ENCODE measurements at regions not wholly inside any gene's neighbourhood (a gene's known extent, or its start where the extent isn't known, plus 50 kb on each side); places are given as distances from the start of the nearest gene placed in this dataset.

- CTCF ChIA-PET = no interaction called here
- Mint-ChIP-seq H3K9me3 (no peaks in the 10 kb centered on the region), H3K36me3 (ENCODE audit: low read depth) (no peaks in the 10 kb centered on the region), H3K27ac (no peak overlapping the region), H3K4me1 (no peaks in the 10 kb centered on the region), H3K27me3 (no peaks in the 10 kb centered on the region), H3K4me3 (no peak overlapping the region)
- DNase-seq = no peak
- no peak for TF ChIP-seq CTCF (IDR thresholded peaks at IDR 0.05)
- no peak for ATAC-seq (ENCODE audit: low read depth)
- intact Hi-C loops (cut with micrococcal nuclease) = no loop called here
- POLR2A ChIA-PET = no interaction called here
These were observed 200.8 kb upstream of the HMGA2 start for GRCh38 chr12:65623507-65623906.

GRCh38 chr12:65624554-65625086, 199.7 kb upstream of the HMGA2 start:
- Mint-ChIP-seq H3K4me1 (no peaks in the 10 kb centered on the region), H3K27me3 (no peaks in the 10 kb centered on the region), H3K9me3 (no peaks in the 10 kb centered on the region), H3K27ac (no peak overlapping the region), H3K4me3 (no peak overlapping the region), H3K36me3 (ENCODE audit: low read depth) (no peaks in the 10 kb centered on the region)
- TF ChIP-seq CTCF (IDR thresholded peaks at IDR 0.05) = no peak
- intact Hi-C loops (cut with micrococcal nuclease) = no loop called here
- ChIA-PET CTCF (no interaction called here), POLR2A (no interaction called here)
- no peak for ATAC-seq (ENCODE audit: low read depth)
- DNase-seq = no peak

- Mint-ChIP-seq H3K36me3 (ENCODE audit: low read depth) (no peaks in the 10 kb centered on the region), H3K27me3 (no peaks in the 10 kb centered on the region), H3K4me1 (no peaks in the 10 kb centered on the region), H3K9me3 (no peaks in the 10 kb centered on the region), H3K27ac (no peak overlapping the region), H3K4me3 (no peak overlapping the region)
- ChIA-PET POLR2A (no interaction called here), CTCF (no interaction called here)
- ATAC-seq (ENCODE audit: low read depth) (no peak), DNase-seq (no peak)
- no peak for TF ChIP-seq CTCF (IDR thresholded peaks at IDR 0.05)
- intact Hi-C loops (cut with micrococcal nuclease) = no loop called here
These were observed 196.2 kb upstream of the HMGA2 start for GRCh38 chr12:65628061-65628460.

GRCh38 chr12:65630555-65630954, 193.7 kb upstream of the HMGA2 start:
- no peak overlapping the region for H3K4me3 Mint-ChIP-seq
- H3K4me1 Mint-ChIP-seq = no peaks in the 10 kb centered on the region
- no peak for TF ChIP-seq CTCF (IDR thresholded peaks at IDR 0.05)
- H3K36me3 Mint-ChIP-seq (ENCODE audit: low read depth) = no peaks in the 10 kb centered on the region
- ATAC-seq (ENCODE audit: low read depth) (no peak), DNase-seq (no peak)
- ChIA-PET CTCF (no interaction called here), POLR2A (no interaction called here)
- no peaks in the 10 kb centered on the region for H3K9me3 Mint-ChIP-seq
- no peak overlapping the region for H3K27ac Mint-ChIP-seq
- intact Hi-C loops (cut with micrococcal nuclease) = no loop called here
- no peaks in the 10 kb centered on the region for H3K27me3 Mint-ChIP-seq

- no peak for ATAC-seq (ENCODE audit: low read depth)
- no peak for TF ChIP-seq CTCF (IDR thresholded peaks at IDR 0.05)
- H3K4me3 Mint-ChIP-seq = no peak overlapping the region
These were observed 192.6 kb upstream of the HMGA2 start for GRCh38 chr12:65631621-65632111.

More at GRCh38 chr12:65631621-65632111, 192.6 kb upstream of the HMGA2 start:
- no peaks in the 10 kb centered on the region for H3K27me3 Mint-ChIP-seq
- no peak for DNase-seq
- POLR2A ChIA-PET = no interaction called here
- CTCF ChIA-PET = no interaction called here
- H3K36me3 Mint-ChIP-seq (ENCODE audit: low read depth) = no peaks in the 10 kb centered on the region
- no peaks in the 10 kb centered on the region for H3K4me1 Mint-ChIP-seq
- no peak overlapping the region for H3K27ac Mint-ChIP-seq
- intact Hi-C loops (cut with micrococcal nuclease) = no loop called here
- no peaks in the 10 kb centered on the region for H3K9me3 Mint-ChIP-seq
